Activated CD4-positive, alpha-beta T cell treated with anti-CD3 and anti-CD28 coated beads for 36 hours (primary cell): ENCODE measurements at regions not wholly inside any gene's neighbourhood (a gene's known extent, or its start where the extent isn't known, plus 50 kb on each side); places are given as distances from the start of the nearest gene placed in this dataset.

Experiments used
- ATAC-seq: fragments of 200-7000 bp; cut with Tn5 transposase; one replicate; pipeline ENCODE4 v1.10.0; 2021; ENCODE audit warnings: mild to moderate bottlenecking, moderate library complexity
- CTCF ChIA-PET: fragments of 350-600 bp; sonication (Branson Sonifier 250); formaldehyde crosslinking; loops from one replicate; lab custom pipeline; 2021; ENCODE audit warnings: antibody characterized with exemption; lab: Charles Lee
- POLR2A ChIA-PET: fragments of 350-600 bp; sonication (Branson Sonifier 250); formaldehyde crosslinking; loops from one replicate; lab custom pipeline; 2021; ENCODE audit warnings: antibody characterized with exemption, inconsistent platforms; lab: Charles Lee
- DNase-seq: peaks from one replicate; pipeline ENCODE4 v3.0.0-alpha.2; 2020
- H3K27ac Mint-ChIP-seq: one replicate; pipeline ENCODE4 v1.8.0; 2021; ENCODE audit warnings: mixed read lengths
- H3K27me3 Mint-ChIP-seq: one replicate; pipeline ENCODE4 v1.8.0; 2021; ENCODE audit warnings: mixed read lengths
- H3K36me3 Mint-ChIP-seq: one replicate; pipeline ENCODE4 v1.8.0; 2021; ENCODE audit warnings: low read depth, mixed read lengths
- H3K4me1 Mint-ChIP-seq: one replicate; pipeline ENCODE4 v1.8.0; 2021; ENCODE audit warnings: mixed read lengths
- H3K4me3 Mint-ChIP-seq: one replicate; pipeline ENCODE4 v1.8.0; 2021; ENCODE audit warnings: mild to moderate bottlenecking, moderate library complexity, mixed read lengths
- H3K9me3 Mint-ChIP-seq: one replicate; pipeline ENCODE4 v1.8.0; 2021; ENCODE audit warnings: low read depth, mixed read lengths
- intact Hi-C, 2 experiments: fragments of 100-400 bp; cut with DNase I in 1 of 2; cut with micrococcal nuclease in 1 of 2; formaldehyde crosslinking; loops; one replicate each; pipeline versions ENCODE4 v1.14.2 to v1.15.1; 2022 to 2024; cut with DNase I, micrococcal nuclease

- H3K36me3 Mint-ChIP-seq = no peaks in the 10 kb centered on the region
These were observed 352.0 kb upstream of the RAB6C start for GRCh38 chr2:129627437-129627836.

GRCh38 chr2:129636692-129637091 is 342.8 kb upstream of the RAB6C start:
- Mint-ChIP-seq H3K27ac (no peak overlapping the region), H3K4me1 (no peaks in the 10 kb centered on the region), H3K9me3 (no peaks in the 10 kb centered on the region), H3K27me3 (no peaks in the 10 kb centered on the region), H3K4me3 (no peak overlapping the region), H3K36me3 (no peaks in the 10 kb centered on the region)
- ChIA-PET CTCF (no interaction called here), POLR2A (no interaction called here)
- no peak for ATAC-seq
- intact Hi-C loops = no loop called here
- DNase-seq = no peak

More at GRCh38 chr2:129627437-129627836, 352.0 kb upstream of the RAB6C start:
- DNase-seq (no peak), ATAC-seq (no peak)
- Mint-ChIP-seq H3K27ac (no peak overlapping the region), H3K9me3 (peaks cover 3% of the 10 kb centered on the region), H3K27me3 (peaks cover 4% of the 10 kb centered on the region), H3K4me3 (no peak overlapping the region), H3K4me1 (no peaks in the 10 kb centered on the region)
- ChIA-PET CTCF (no interaction called here), POLR2A (no interaction called here)
- intact Hi-C loops = no loop called here

- ChIA-PET CTCF (no interaction called here), POLR2A (no interaction called here)
- no peaks in the 10 kb centered on the region for H3K4me1 Mint-ChIP-seq
- H3K36me3 Mint-ChIP-seq = no peaks in the 10 kb centered on the region
- peaks cover 1% of the 10 kb centered on the region for H3K27me3 Mint-ChIP-seq
- no peak for DNase-seq
- ATAC-seq = no peak
- intact Hi-C loops = no loop called here
- H3K4me3 Mint-ChIP-seq = no peak overlapping the region
- no peak overlapping the region for H3K27ac Mint-ChIP-seq
- H3K9me3 Mint-ChIP-seq = no peaks in the 10 kb centered on the region
These were observed 338.1 kb upstream of the RAB6C start for GRCh38 chr2:129641371-129641770.

GRCh38 chr2:129642526-129643043 is 336.9 kb upstream of the RAB6C start:
- H3K36me3 Mint-ChIP-seq = no peaks in the 10 kb centered on the region
- ChIA-PET POLR2A (no interaction called here), CTCF (no interaction called here)
- H3K4me3 Mint-ChIP-seq = no peak overlapping the region
- intact Hi-C loops = no loop called here
- peaks cover 1% of the 10 kb centered on the region for H3K27me3 Mint-ChIP-seq
- ATAC-seq = no peak
- no peak for DNase-seq
- no peaks in the 10 kb centered on the region for H3K4me1 Mint-ChIP-seq
- no peak overlapping the region for H3K27ac Mint-ChIP-seq
- no peaks in the 10 kb centered on the region for H3K9me3 Mint-ChIP-seq

GRCh38 chr2:129645335-129645734 is 334.1 kb upstream of the RAB6C start:
- ATAC-seq = no peak
- no peaks in the 10 kb centered on the region for H3K36me3 Mint-ChIP-seq

GRCh38 chr2:129646107-129646506 is 333.4 kb upstream of the RAB6C start:
- intact Hi-C loops = no loop called here
- DNase-seq (no peak), ATAC-seq (no peak)
- H3K36me3 Mint-ChIP-seq = no peaks in the 10 kb centered on the region
- no peaks in the 10 kb centered on the region for H3K9me3 Mint-ChIP-seq
- peaks cover 1% of the 10 kb centered on the region for H3K27me3 Mint-ChIP-seq
- no peak overlapping the region for H3K27ac Mint-ChIP-seq
- ChIA-PET POLR2A (no interaction called here), CTCF (no interaction called here)
- H3K4me3 Mint-ChIP-seq = no peak overlapping the region
- no peaks in the 10 kb centered on the region for H3K4me1 Mint-ChIP-seq

More at GRCh38 chr2:129645335-129645734, 334.1 kb upstream of the RAB6C start:
- Mint-ChIP-seq H3K9me3 (no peaks in the 10 kb centered on the region), H3K27ac (no peak overlapping the region), H3K4me1 (no peaks in the 10 kb centered on the region), H3K27me3 (peaks cover 1% of the 10 kb centered on the region), H3K4me3 (no peak overlapping the region)
- CTCF ChIA-PET = no interaction called here
- POLR2A ChIA-PET = no interaction called here
- no peak for DNase-seq
- intact Hi-C loops = no loop called here

GRCh38 chr2:129653246-129653645 is 326.2 kb upstream of the RAB6C start:
- Mint-ChIP-seq H3K4me1 (no peaks in the 10 kb centered on the region), H3K9me3 (no peaks in the 10 kb centered on the region), H3K27ac (no peak overlapping the region), H3K27me3 (no peaks in the 10 kb centered on the region), H3K4me3 (no peak overlapping the region), H3K36me3 (no peaks in the 10 kb centered on the region)
- no peak for ATAC-seq
- no peak for DNase-seq
- ChIA-PET CTCF (no interaction called here), POLR2A (no interaction called here)
- intact Hi-C loops = no loop called here

- ChIA-PET POLR2A (no interaction called here), CTCF (no interaction called here)
- no peaks in the 10 kb centered on the region for H3K36me3 Mint-ChIP-seq
- ATAC-seq (no peak), DNase-seq (no peak)
- H3K4me3 Mint-ChIP-seq = no peak overlapping the region
- H3K27ac Mint-ChIP-seq = no peak overlapping the region
- intact Hi-C loops = no loop called here
- H3K4me1 Mint-ChIP-seq = no peaks in the 10 kb centered on the region
- H3K9me3 Mint-ChIP-seq = peaks cover 4% of the 10 kb centered on the region
- peaks cover 1% of the 10 kb centered on the region for H3K27me3 Mint-ChIP-seq
These were observed 325.1 kb upstream of the RAB6C start for GRCh38 chr2:129654331-129654730.

- ChIA-PET POLR2A (no interaction called here), CTCF (no interaction called here)
- H3K36me3 Mint-ChIP-seq = no peaks in the 10 kb centered on the region
- no peak overlapping the region for H3K4me3 Mint-ChIP-seq
- ATAC-seq = no peak
- H3K4me1 Mint-ChIP-seq = no peaks in the 10 kb centered on the region
- intact Hi-C loops = no loop called here
- peaks cover 1% of the 10 kb centered on the region for H3K27me3 Mint-ChIP-seq
- no peak overlapping the region for H3K27ac Mint-ChIP-seq
- peaks cover 4% of the 10 kb centered on the region for H3K9me3 Mint-ChIP-seq
- DNase-seq = no peak
These were observed 323.3 kb upstream of the RAB6C start for GRCh38 chr2:129656081-129656598.

GRCh38 chr2:129658430-129658829 is 321.0 kb upstream of the RAB6C start:
- intact Hi-C loops = no loop called here
- ChIA-PET CTCF (no interaction called here), POLR2A (no interaction called here)
- no peak for DNase-seq
- Mint-ChIP-seq H3K27ac (no peak overlapping the region), H3K36me3 (no peaks in the 10 kb centered on the region), H3K9me3 (peaks cover 4% of the 10 kb centered on the region), H3K4me1 (no peaks in the 10 kb centered on the region), H3K27me3 (peaks cover 4% of the 10 kb centered on the region), H3K4me3 (no peak overlapping the region)
- ATAC-seq = no peak

- ChIA-PET CTCF (no interaction called here), POLR2A (no interaction called here)
- intact Hi-C loops = no loop called here
- no peak overlapping the region for H3K27ac Mint-ChIP-seq
- DNase-seq (no peak), ATAC-seq (no peak)
- peaks cover 4% of the 10 kb centered on the region for H3K9me3 Mint-ChIP-seq
- H3K4me3 Mint-ChIP-seq = no peak overlapping the region
- peaks cover 6% of the 10 kb centered on the region for H3K27me3 Mint-ChIP-seq
- no peaks in the 10 kb centered on the region for H3K36me3 Mint-ChIP-seq
- no peaks in the 10 kb centered on the region for H3K4me1 Mint-ChIP-seq
These were observed 317.5 kb upstream of the RAB6C start for GRCh38 chr2:129661935-129662334.

GRCh38 chr2:129667577-129667976 is 311.9 kb upstream of the RAB6C start:
- no peak for ATAC-seq

More at GRCh38 chr2:129667577-129667976, 311.9 kb upstream of the RAB6C start:
- H3K4me1 Mint-ChIP-seq = no peaks in the 10 kb centered on the region
- H3K27ac Mint-ChIP-seq = no peak overlapping the region
- H3K27me3 Mint-ChIP-seq = peaks cover 4% of the 10 kb centered on the region
- no peaks in the 10 kb centered on the region for H3K9me3 Mint-ChIP-seq
- no peak for DNase-seq
- intact Hi-C loops = no loop called here
- no peaks in the 10 kb centered on the region for H3K36me3 Mint-ChIP-seq
- POLR2A ChIA-PET = no interaction called here
- CTCF ChIA-PET = no interaction called here
- H3K4me3 Mint-ChIP-seq = no peak overlapping the region
